Osteoblast (primary cell): ENCODE measurements at regions not wholly inside any gene's neighbourhood (a gene's known extent, or its start where the extent isn't known, plus 50 kb on each side); places are given as distances from the start of the nearest gene placed in this dataset.

Source experiments
- DNase-seq: peaks from one replicate; pipeline ENCODE4 v3.0.0; 2011; ENCODE audit warnings: low spot score, mixed read lengths; ENCODE audit not compliant: insufficient read length; ENCODE audit errors: missing footprints
- H2AFZ ChIP-seq: 2 replicates; pipeline ENCODE4 v1.6.0; 2011; ENCODE audit warnings: mild to moderate bottlenecking, low read length
- H3K27ac ChIP-seq: 2 replicates; pipeline ENCODE4 v1.5.1; 2011; ENCODE audit warnings: mild to moderate bottlenecking, low read depth, low read length, moderate library complexity
- H3K27me3 ChIP-seq: 2 replicates; pipeline ENCODE4 v1.6.0; 2012; ENCODE audit warnings: mild to moderate bottlenecking, control low read depth, inconsistent platforms, low read length, moderate library complexity; ENCODE audit not compliant: insufficient read depth
- H3K36me3 ChIP-seq: 2 replicates; pipeline ENCODE4 v1.5.1; 2011; ENCODE audit warnings: mild to moderate bottlenecking, low read length, control low read depth, moderate library complexity; ENCODE audit not compliant: insufficient read depth
- H3K4me1 ChIP-seq: 2 replicates; pipeline ENCODE4 v1.5.1; 2011; ENCODE audit warnings: mild to moderate bottlenecking, low read length, control low read depth, moderate library complexity; ENCODE audit not compliant: insufficient read depth
- H3K4me2 ChIP-seq: 2 replicates; pipeline ENCODE4 v1.6.0; 2011; ENCODE audit warnings: mild to moderate bottlenecking, low read length; ENCODE audit not compliant: insufficient read depth
- H3K4me3 ChIP-seq: fragments of 200-600 bp; sonication (generic); 3 replicates; pipeline ENCODE4 v1.5.1; 2012; ENCODE audit warnings: mild to moderate bottlenecking, low read length, inconsistent platforms; ENCODE audit not compliant: insufficient read depth
- H3K79me2 ChIP-seq: 2 replicates; pipeline ENCODE4 v1.6.0; 2012; ENCODE audit warnings: mild to moderate bottlenecking, low read length, control low read depth, inconsistent platforms; ENCODE audit not compliant: insufficient read depth
- H3K9me3 ChIP-seq: 2 replicates; pipeline ENCODE4 v1.5.1; 2011; ENCODE audit warnings: low read depth, low read length, control low read depth
- H4K20me1 ChIP-seq: 2 replicates; pipeline ENCODE4 v1.6.0; 2012; ENCODE audit warnings: mild to moderate bottlenecking, low read length, control low read depth; ENCODE audit not compliant: insufficient read depth
- CTCF ChIP-seq: IDR thresholded peaks from 2 replicates; pipeline ENCODE4 v1.5.1; 2011; ENCODE audit warnings: mild to moderate bottlenecking, low read depth, low read length, moderate library complexity; ENCODE audit errors: extremely low read depth

GRCh38 chr13:76556627-76557026 lies 329.6 kb downstream of the KCTD12 start:
- Histone ChIP-seq H3K36me3 (no peaks in the 10 kb centered on the region), H2AFZ (no peak overlapping the region), H3K79me2 (no peaks in the 10 kb centered on the region), H3K27me3 (no peaks in the 10 kb centered on the region), H3K4me1 (no peaks in the 10 kb centered on the region), H3K9me3 (no peaks in the 10 kb centered on the region), H3K4me3 (no peak overlapping the region), H3K27ac (no peak overlapping the region), H3K4me2 (no peak overlapping the region), H4K20me1 (no peaks in the 10 kb centered on the region)
- no peak for TF ChIP-seq CTCF
- no peak for DNase-seq

GRCh38 chr13:76552807-76553206 lies 333.4 kb downstream of the KCTD12 start:
- DNase-seq = no peak
- no peak overlapping the region for H3K4me2 ChIP-seq
- H3K36me3 ChIP-seq = no peaks in the 10 kb centered on the region
- H4K20me1 ChIP-seq = no peaks in the 10 kb centered on the region
- TF ChIP-seq CTCF = no peak
- H3K4me1 ChIP-seq = no peaks in the 10 kb centered on the region
- no peaks in the 10 kb centered on the region for H3K9me3 ChIP-seq
- no peak overlapping the region for H2AFZ ChIP-seq
- no peak overlapping the region for H3K4me3 ChIP-seq
- H3K27ac ChIP-seq = no peak overlapping the region
- no peaks in the 10 kb centered on the region for H3K27me3 ChIP-seq
- H3K79me2 ChIP-seq = no peaks in the 10 kb centered on the region

GRCh38 chr13:76552041-76552772 lies 334.0 kb downstream of the KCTD12 start:
- H3K4me1 ChIP-seq = no peaks in the 10 kb centered on the region
- H4K20me1 ChIP-seq = no peaks in the 10 kb centered on the region
- H3K27me3 ChIP-seq = no peaks in the 10 kb centered on the region
- DNase-seq = no peak
- H3K27ac ChIP-seq = no peak overlapping the region
- no peak overlapping the region for H3K4me2 ChIP-seq
- H3K9me3 ChIP-seq = no peaks in the 10 kb centered on the region
- no peaks in the 10 kb centered on the region for H3K79me2 ChIP-seq
- H3K36me3 ChIP-seq = no peaks in the 10 kb centered on the region
- TF ChIP-seq CTCF = no peak
- H3K4me3 ChIP-seq = no peak overlapping the region
- no peak overlapping the region for H2AFZ ChIP-seq

- no peaks in the 10 kb centered on the region for H3K4me1 ChIP-seq
- H3K27me3 ChIP-seq = no peaks in the 10 kb centered on the region
- no peak overlapping the region for H3K27ac ChIP-seq
- no peak for DNase-seq
- H2AFZ ChIP-seq = no peak overlapping the region
- H3K36me3 ChIP-seq = no peaks in the 10 kb centered on the region
- no peaks in the 10 kb centered on the region for H3K9me3 ChIP-seq
- no peak for TF ChIP-seq CTCF
- no peak overlapping the region for H3K4me3 ChIP-seq
- no peaks in the 10 kb centered on the region for H3K79me2 ChIP-seq
- H4K20me1 ChIP-seq = no peaks in the 10 kb centered on the region
- H3K4me2 ChIP-seq = no peak overlapping the region
These were observed 344.0 kb downstream of the KCTD12 start for GRCh38 chr13:76542176-76542575.
